ENCODE measurements at regions not wholly inside any gene's neighbourhood (a gene's known extent, or its start where the extent isn't known, plus 50 kb on each side); places are given as distances from the start of the nearest gene placed in this dataset.

GRCh38 chr7:25643770-25644394, 415.6 kb upstream of the NPVF start:
- Mint-ChIP-seq H3K27ac (no peak overlapping the region), H3K4me1 (no peaks in the 10 kb centered on the region), H3K9me3 (no peaks in the 10 kb centered on the region), H3K4me3 (no peak overlapping the region), H3K27me3 (no peaks in the 10 kb centered on the region), H3K36me3 (ENCODE audit: low read depth) (no peaks in the 10 kb centered on the region)
- intact Hi-C loops (cut with micrococcal nuclease) = no loop called here
- no peak for DNase-seq

- H3K27me3 Mint-ChIP-seq = no peaks in the 10 kb centered on the region
- DNase-seq = no peak
- no peak overlapping the region for H3K27ac Mint-ChIP-seq
- H3K36me3 Mint-ChIP-seq (ENCODE audit: low read depth) = no peaks in the 10 kb centered on the region
- H3K4me3 Mint-ChIP-seq = no peak overlapping the region
- intact Hi-C loops (cut with micrococcal nuclease) = no loop called here
- H3K9me3 Mint-ChIP-seq = no peaks in the 10 kb centered on the region
- H3K4me1 Mint-ChIP-seq = no peaks in the 10 kb centered on the region
These were observed 418.6 kb upstream of the NPVF start for GRCh38 chr7:25646726-25647413.

- Mint-ChIP-seq H3K36me3 (ENCODE audit: low read depth) (no peaks in the 10 kb centered on the region), H3K27me3 (no peaks in the 10 kb centered on the region), H3K4me1 (no peaks in the 10 kb centered on the region), H3K9me3 (no peaks in the 10 kb centered on the region), H3K4me3 (no peak overlapping the region), H3K27ac (no peak overlapping the region)
- intact Hi-C loops (cut with micrococcal nuclease) = no loop called here
- DNase-seq = no peak
These were observed 419.6 kb upstream of the NPVF start for GRCh38 chr7:25647872-25648271.

- Mint-ChIP-seq H3K27me3 (no peaks in the 10 kb centered on the region), H3K4me1 (peaks cover 3% of the 10 kb centered on the region), H3K9me3 (no peaks in the 10 kb centered on the region), H3K4me3 (no peak overlapping the region), H3K36me3 (ENCODE audit: low read depth) (no peaks in the 10 kb centered on the region), H3K27ac (no peak overlapping the region)
- intact Hi-C loops (cut with micrococcal nuclease) = no loop called here
- DNase-seq = no peak
These were observed 424.1 kb upstream of the NPVF start for GRCh38 chr7:25652366-25652765.

- H3K27me3 Mint-ChIP-seq = peaks cover 2% of the 10 kb centered on the region
These were observed 425.1 kb upstream of the NPVF start for GRCh38 chr7:25653384-25653783.

GRCh38 chr7:25656071-25656470, 427.8 kb upstream of the NPVF start:
- Mint-ChIP-seq H3K27me3 (peaks cover 4% of the 10 kb centered on the region), H3K9me3 (no peaks in the 10 kb centered on the region), H3K27ac (no peak overlapping the region), H3K4me3 (no peak overlapping the region), H3K4me1 (peaks cover 3% of the 10 kb centered on the region), H3K36me3 (ENCODE audit: low read depth) (no peaks in the 10 kb centered on the region)
- intact Hi-C loops (cut with micrococcal nuclease) = no loop called here
- DNase-seq = no peak

More at GRCh38 chr7:25653384-25653783, 425.1 kb upstream of the NPVF start:
- Mint-ChIP-seq H3K4me3 (no peak overlapping the region), H3K9me3 (no peaks in the 10 kb centered on the region), H3K36me3 (ENCODE audit: low read depth) (no peaks in the 10 kb centered on the region), H3K4me1 (peaks cover 3% of the 10 kb centered on the region), H3K27ac (no peak overlapping the region)
- DNase-seq = no peak
- intact Hi-C loops (cut with micrococcal nuclease) = no loop called here

- no peak for DNase-seq
- intact Hi-C loops (cut with micrococcal nuclease) = no loop called here
- peaks cover 3% of the 10 kb centered on the region for H3K4me1 Mint-ChIP-seq
- H3K4me3 Mint-ChIP-seq = no peak overlapping the region
- no peak overlapping the region for H3K27ac Mint-ChIP-seq
- peaks cover 4% of the 10 kb centered on the region for H3K27me3 Mint-ChIP-seq
- H3K36me3 Mint-ChIP-seq (ENCODE audit: low read depth) = no peaks in the 10 kb centered on the region
- no peaks in the 10 kb centered on the region for H3K9me3 Mint-ChIP-seq
These were observed 428.3 kb upstream of the NPVF start for GRCh38 chr7:25656581-25657026.

GRCh38 chr7:25658375-25658774, 430.1 kb upstream of the NPVF start:
- intact Hi-C loops (cut with micrococcal nuclease) = no loop called here
- H3K4me3 Mint-ChIP-seq = no peak overlapping the region
- peaks cover 3% of the 10 kb centered on the region for H3K4me1 Mint-ChIP-seq
- DNase-seq = no peak
- no peaks in the 10 kb centered on the region for H3K36me3 Mint-ChIP-seq (ENCODE audit: low read depth)
- no peaks in the 10 kb centered on the region for H3K9me3 Mint-ChIP-seq
- peaks cover 5% of the 10 kb centered on the region for H3K27me3 Mint-ChIP-seq
- H3K27ac Mint-ChIP-seq = no peak overlapping the region

- H3K9me3 Mint-ChIP-seq = no peaks in the 10 kb centered on the region
These were observed 431.6 kb upstream of the NPVF start for GRCh38 chr7:25659841-25660240.

GRCh38 chr7:25662841-25663800, 434.8 kb upstream of the NPVF start:
- intact Hi-C loops (cut with micrococcal nuclease) = no loop called here
- H3K4me1 Mint-ChIP-seq = peaks cover 3% of the 10 kb centered on the region
- no peaks in the 10 kb centered on the region for H3K9me3 Mint-ChIP-seq
- H3K4me3 Mint-ChIP-seq = no peak overlapping the region
- DNase-seq = no peak
- H3K27me3 Mint-ChIP-seq = peaks cover 9% of the 10 kb centered on the region
- no peak overlapping the region for H3K27ac Mint-ChIP-seq
- no peaks in the 10 kb centered on the region for H3K36me3 Mint-ChIP-seq (ENCODE audit: low read depth)

More at GRCh38 chr7:25659841-25660240, 431.6 kb upstream of the NPVF start:
- no peak overlapping the region for H3K27ac Mint-ChIP-seq
- H3K4me1 Mint-ChIP-seq = peaks cover 6% of the 10 kb centered on the region
- DNase-seq = no peak
- peaks cover 10% of the 10 kb centered on the region for H3K27me3 Mint-ChIP-seq
- H3K36me3 Mint-ChIP-seq (ENCODE audit: low read depth) = no peaks in the 10 kb centered on the region
- no peak overlapping the region for H3K4me3 Mint-ChIP-seq
- intact Hi-C loops (cut with micrococcal nuclease) = no loop called here

GRCh38 chr7:25663877-25664276, 435.6 kb upstream of the NPVF start:
- H3K4me1 Mint-ChIP-seq = peaks cover 3% of the 10 kb centered on the region
- intact Hi-C loops (cut with micrococcal nuclease) = no loop called here
- no peak overlapping the region for H3K4me3 Mint-ChIP-seq
- H3K27me3 Mint-ChIP-seq = peaks cover 8% of the 10 kb centered on the region
- no peaks in the 10 kb centered on the region for H3K36me3 Mint-ChIP-seq (ENCODE audit: low read depth)
- no peaks in the 10 kb centered on the region for H3K9me3 Mint-ChIP-seq
- DNase-seq = no peak
- H3K27ac Mint-ChIP-seq = no peak overlapping the region

- intact Hi-C loops (cut with micrococcal nuclease) = no loop called here
- Mint-ChIP-seq H3K27me3 (peaks cover 8% of the 10 kb centered on the region), H3K27ac (no peak overlapping the region), H3K36me3 (ENCODE audit: low read depth) (no peaks in the 10 kb centered on the region), H3K9me3 (no peaks in the 10 kb centered on the region), H3K4me3 (no peak overlapping the region), H3K4me1 (peaks cover 3% of the 10 kb centered on the region)
- no peak for DNase-seq
These were observed 436.3 kb upstream of the NPVF start for GRCh38 chr7:25664593-25664992.

- no peak for DNase-seq
- intact Hi-C loops (cut with micrococcal nuclease) = no loop called here
- Mint-ChIP-seq H3K27ac (no peak overlapping the region), H3K4me3 (no peak overlapping the region), H3K9me3 (no peaks in the 10 kb centered on the region), H3K4me1 (peaks cover 3% of the 10 kb centered on the region), H3K36me3 (ENCODE audit: low read depth) (no peaks in the 10 kb centered on the region), H3K27me3 (peaks cover 8% of the 10 kb centered on the region)
These were observed 437.1 kb upstream of the NPVF start for GRCh38 chr7:25665374-25665773.

All from activated CD4-positive, alpha-beta T cell treated with anti-CD3 and anti-CD28 coated beads, Interleukin-2, amount 10 ng/mL, durations not matched to agents 24 days and 14 days (primary cell).